ENCODE measurements at regions not wholly inside any gene's neighbourhood (a gene's known extent, or its start where the extent isn't known, plus 50 kb on each side); places are given as distances from the start of the nearest gene placed in this dataset.

GRCh38 chr13:103926118-103926517, 859.9 kb upstream of the SLC10A2 start:
- DNase-seq (ENCODE audit: low read depth) (no peak), FAIRE-seq (no peak)
- H3K4me3 ChIP-seq (ENCODE audit: low read depth, low read length), result no peak overlapping the region
- no peaks in the 10 kb centered on the region for H3K36me3 ChIP-seq (ENCODE audit: control insufficient read depth, insufficient read depth, low read length)
- TF ChIP-seq CTCF (IDR thresholded peaks at IDR 0.05; ENCODE audit: insufficient read depth, low read length, severe bottlenecking), result no peak
- no peaks in the 10 kb centered on the region for H3K27me3 ChIP-seq (ENCODE audit: control insufficient read depth, insufficient read depth, low read length)

- no peak for FAIRE-seq
- TF ChIP-seq CTCF (IDR thresholded peaks at IDR 0.05; ENCODE audit: insufficient read depth, low read length, severe bottlenecking), result no peak
Measured at GRCh38 chr13:103908911-103909310, 842.7 kb upstream of the SLC10A2 start.

GRCh38 chr13:103908274-103908673, 842.1 kb upstream of the SLC10A2 start:
- Histone ChIP-seq H3K27me3 (ENCODE audit: control insufficient read depth, insufficient read depth, low read length) (no peaks in the 10 kb centered on the region), H3K4me3 (ENCODE audit: low read depth, low read length) (no peak overlapping the region), H3K36me3 (ENCODE audit: control insufficient read depth, insufficient read depth, low read length) (no peaks in the 10 kb centered on the region)
- FAIRE-seq, result no peak
- DNase-seq (ENCODE audit: low read depth), result no peak
- TF ChIP-seq CTCF (IDR thresholded peaks at IDR 0.05; ENCODE audit: insufficient read depth, low read length, severe bottlenecking), result no peak

More at GRCh38 chr13:103908911-103909310, 842.7 kb upstream of the SLC10A2 start:
- Histone ChIP-seq H3K36me3 (ENCODE audit: control insufficient read depth, insufficient read depth, low read length) (no peaks in the 10 kb centered on the region), H3K4me3 (ENCODE audit: low read depth, low read length) (no peak overlapping the region), H3K27me3 (ENCODE audit: control insufficient read depth, insufficient read depth, low read length) (no peaks in the 10 kb centered on the region)
- no peak for DNase-seq (ENCODE audit: low read depth)

GRCh38 chr13:103903790-103904189, 837.6 kb upstream of the SLC10A2 start:
- H3K27me3 ChIP-seq (ENCODE audit: control insufficient read depth, insufficient read depth, low read length), result no peaks in the 10 kb centered on the region
- H3K36me3 ChIP-seq (ENCODE audit: control insufficient read depth, insufficient read depth, low read length), result no peaks in the 10 kb centered on the region
- DNase-seq (ENCODE audit: low read depth) (no peak), FAIRE-seq (no peak)
- no peak overlapping the region for H3K4me3 ChIP-seq (ENCODE audit: low read depth, low read length)
- TF ChIP-seq CTCF (IDR thresholded peaks at IDR 0.05; ENCODE audit: insufficient read depth, low read length, severe bottlenecking), result no peak

- DNase-seq (ENCODE audit: low read depth), result no peak
- Histone ChIP-seq H3K4me3 (ENCODE audit: low read depth, low read length) (no peak overlapping the region), H3K36me3 (ENCODE audit: control insufficient read depth, insufficient read depth, low read length) (no peaks in the 10 kb centered on the region), H3K27me3 (ENCODE audit: control insufficient read depth, insufficient read depth, low read length) (no peaks in the 10 kb centered on the region)
- FAIRE-seq, result no peak
- no peak for TF ChIP-seq CTCF (IDR thresholded peaks at IDR 0.05; ENCODE audit: insufficient read depth, low read length, severe bottlenecking)
Measured at GRCh38 chr13:103898481-103898880, 832.3 kb upstream of the SLC10A2 start.

GRCh38 chr13:103895835-103896531, 829.8 kb upstream of the SLC10A2 start:
- Histone ChIP-seq H3K4me3 (ENCODE audit: low read depth, low read length) (no peak overlapping the region), H3K36me3 (ENCODE audit: control insufficient read depth, insufficient read depth, low read length) (no peaks in the 10 kb centered on the region), H3K27me3 (ENCODE audit: control insufficient read depth, insufficient read depth, low read length) (no peaks in the 10 kb centered on the region)
- DNase-seq (ENCODE audit: low read depth) (no peak), FAIRE-seq (no peak)
- no peak for TF ChIP-seq CTCF (IDR thresholded peaks at IDR 0.05; ENCODE audit: insufficient read depth, low read length, severe bottlenecking)
